ENCODE measurements at regions not wholly inside any gene's neighbourhood (a gene's known extent, or its start where the extent isn't known, plus 50 kb on each side); places are given as distances from the start of the nearest gene placed in this dataset.
"Not testable (repeated sequence)": the region's sequence is repeated elsewhere in the genome, so short reads cannot be mapped to it uniquely, and the experiment has no call there.

GRCh38 chr20:43352996-43353395, 104.7 kb upstream of the SRSF6 start:
- Histone ChIP-seq H3K4me3 (no peak overlapping the region), H3K9me3 (replicated peaks) (no peaks in the 10 kb centered on the region), H3K27me3 (peaks cover 7% of the 10 kb centered on the region), H3K4me1 (no peaks in the 10 kb centered on the region), H3K36me3 (no peaks in the 10 kb centered on the region), H3K27ac (no peak overlapping the region)
- DNase-seq = no peak

- not testable (repeated sequence) for H3K9me3 ChIP-seq (replicated peaks)
- peaks cover 20% of the 10 kb centered on the region for H3K27me3 ChIP-seq
Observed at GRCh38 chr20:43350694-43351093, 107.0 kb upstream of the SRSF6 start.

GRCh38 chr20:43349841-43350240, 107.9 kb upstream of the SRSF6 start:
- peaks cover 20% of the 10 kb centered on the region for H3K27me3 ChIP-seq
- H3K27ac ChIP-seq = no peak overlapping the region
- H3K4me1 ChIP-seq = no peaks in the 10 kb centered on the region

More at GRCh38 chr20:43350694-43351093, 107.0 kb upstream of the SRSF6 start:
- not testable (repeated sequence) for H3K36me3 ChIP-seq, DNase-seq, H3K4me3 ChIP-seq, H3K4me1 ChIP-seq, H3K27ac ChIP-seq

GRCh38 chr20:43347839-43348238, 109.9 kb upstream of the SRSF6 start:
- not testable (repeated sequence) for H3K36me3 ChIP-seq; H3K4me3 ChIP-seq; H3K9me3 ChIP-seq (replicated peaks); H3K4me1 ChIP-seq; H3K27ac ChIP-seq; DNase-seq
- peaks cover 20% of the 10 kb centered on the region for H3K27me3 ChIP-seq

More at GRCh38 chr20:43349841-43350240, 107.9 kb upstream of the SRSF6 start:
- DNase-seq = no peak
- no peak overlapping the region for H3K4me3 ChIP-seq
- no peaks in the 10 kb centered on the region for H3K9me3 ChIP-seq (replicated peaks)
- no peaks in the 10 kb centered on the region for H3K36me3 ChIP-seq

GRCh38 chr20:43345676-43346075, 112.0 kb upstream of the SRSF6 start:
- no peak for DNase-seq
- no peaks in the 10 kb centered on the region for H3K4me1 ChIP-seq
- H3K4me3 ChIP-seq = no peak overlapping the region
- H3K36me3 ChIP-seq = no peaks in the 10 kb centered on the region
- peaks cover 20% of the 10 kb centered on the region for H3K27me3 ChIP-seq
- no peaks in the 10 kb centered on the region for H3K9me3 ChIP-seq (replicated peaks)
- H3K27ac ChIP-seq = no peak overlapping the region

GRCh38 chr20:43341511-43341910, 116.2 kb upstream of the SRSF6 start:
- Histone ChIP-seq H3K27ac (no peak overlapping the region), H3K36me3 (no peaks in the 10 kb centered on the region), H3K4me1 (no peaks in the 10 kb centered on the region), H3K4me3 (no peak overlapping the region), H3K27me3 (0 out of 2 replicates have a peak, but pooled peaks cover 1% of the 10 kb centered on the region), H3K9me3 (replicated peaks) (no peaks in the 10 kb centered on the region)
- DNase-seq = no peak

- no peaks in the 10 kb centered on the region for H3K27me3 ChIP-seq
- H3K36me3 ChIP-seq = no peaks in the 10 kb centered on the region
- H3K4me1 ChIP-seq = no peaks in the 10 kb centered on the region
- no peak overlapping the region for H3K4me3 ChIP-seq
- peaks cover 8% of the 10 kb centered on the region; the same call in 1 of the 2 replicates for H3K9me3 ChIP-seq (replicated peaks)
- no peak for DNase-seq
- no peak overlapping the region for H3K27ac ChIP-seq
Observed at GRCh38 chr20:43337036-43337435, 120.7 kb upstream of the SRSF6 start.

GRCh38 chr20:43334080-43334479, 123.6 kb upstream of the SRSF6 start:
- Histone ChIP-seq H3K27me3 (no peaks in the 10 kb centered on the region), H3K27ac (no peak overlapping the region), H3K4me1 (no peaks in the 10 kb centered on the region), H3K9me3 (replicated peaks) (peaks cover 8% of the 10 kb centered on the region; the same call in 1 of the 2 replicates), H3K4me3 (no peak overlapping the region), H3K36me3 (no peaks in the 10 kb centered on the region)
- DNase-seq = no peak

- no peaks in the 10 kb centered on the region for H3K4me1 ChIP-seq
- no peak for DNase-seq
- H3K27me3 ChIP-seq = no peaks in the 10 kb centered on the region
- H3K4me3 ChIP-seq = no peak overlapping the region
- H3K36me3 ChIP-seq = no peaks in the 10 kb centered on the region
- H3K9me3 ChIP-seq (replicated peaks) = peaks cover 8% of the 10 kb centered on the region; the same call in 1 of the 2 replicates
- no peak overlapping the region for H3K27ac ChIP-seq
Observed at GRCh38 chr20:43331906-43332305, 125.8 kb upstream of the SRSF6 start.

GRCh38 chr20:43328697-43329096, 129.0 kb upstream of the SRSF6 start:
- H3K27ac ChIP-seq = no peak overlapping the region
- H3K27me3 ChIP-seq = no peaks in the 10 kb centered on the region
- H3K4me3 ChIP-seq = no peak overlapping the region
- no peaks in the 10 kb centered on the region for H3K4me1 ChIP-seq
- H3K9me3 ChIP-seq (replicated peaks) = peaks cover under 1% of the 10 kb centered on the region; the same call in 1 of the 2 replicates
- H3K36me3 ChIP-seq = no peaks in the 10 kb centered on the region
- DNase-seq = no peak

GRCh38 chr20:43327234-43327633, 130.5 kb upstream of the SRSF6 start:
- not testable (repeated sequence) for H3K27ac ChIP-seq; DNase-seq; H3K4me3 ChIP-seq; H3K27me3 ChIP-seq; H3K9me3 ChIP-seq (replicated peaks); H3K36me3 ChIP-seq; H3K4me1 ChIP-seq

- Histone ChIP-seq H3K4me3 (no peak overlapping the region), H3K36me3 (no peaks in the 10 kb centered on the region), H3K27ac (no peak overlapping the region), H3K4me1 (no peaks in the 10 kb centered on the region), H3K27me3 (no peaks in the 10 kb centered on the region), H3K9me3 (replicated peaks) (no peaks in the 10 kb centered on the region)
- DNase-seq = no peak
Observed at GRCh38 chr20:43325926-43326325, 131.8 kb upstream of the SRSF6 start.

GRCh38 chr20:43323592-43323991, 133.9 kb upstream of the PTPRT start:
- no peaks in the 10 kb centered on the region for H3K27me3 ChIP-seq
- H3K36me3 ChIP-seq = no peaks in the 10 kb centered on the region
- DNase-seq = no peak
- no peak overlapping the region for H3K27ac ChIP-seq
- H3K4me3 ChIP-seq = no peak overlapping the region
- H3K4me1 ChIP-seq = no peaks in the 10 kb centered on the region
- H3K9me3 ChIP-seq (replicated peaks) = no peaks in the 10 kb centered on the region

- no peaks in the 10 kb centered on the region for H3K9me3 ChIP-seq (replicated peaks)
Observed at GRCh38 chr20:43322851-43323250, 133.1 kb upstream of the PTPRT start.

GRCh38 chr20:43320536-43320935, 130.8 kb upstream of the PTPRT start:
- Histone ChIP-seq H3K36me3 (no peaks in the 10 kb centered on the region), H3K27me3 (0 out of 2 replicates have a peak, but pooled peaks cover 4% of the 10 kb centered on the region), H3K4me3 (no peak overlapping the region), H3K4me1 (no peaks in the 10 kb centered on the region), H3K27ac (no peak overlapping the region), H3K9me3 (replicated peaks) (no peaks in the 10 kb centered on the region)
- DNase-seq = peak in 1 of 2 experiments; percentile 36

More at GRCh38 chr20:43322851-43323250, 133.1 kb upstream of the PTPRT start:
- Histone ChIP-seq H3K36me3 (no peaks in the 10 kb centered on the region), H3K27ac (no peak overlapping the region), H3K4me3 (no peak overlapping the region), H3K27me3 (no peaks in the 10 kb centered on the region), H3K4me1 (no peaks in the 10 kb centered on the region)
- peak; percentile 28 to 55 for DNase-seq

GRCh38 chr20:43318755-43319297, 129.1 kb upstream of the PTPRT start:
- no peak overlapping the region for H3K4me3 ChIP-seq
- no peak overlapping the region for H3K27ac ChIP-seq
- no peaks in the 10 kb centered on the region for H3K36me3 ChIP-seq
- no peak for DNase-seq
- no peaks in the 10 kb centered on the region for H3K9me3 ChIP-seq (replicated peaks)
- peaks cover 4% of the 10 kb centered on the region; the same call in 1 of the 2 replicates for H3K27me3 ChIP-seq
- no peaks in the 10 kb centered on the region for H3K4me1 ChIP-seq

Data from SJCRH30 (cell line).